ENCODE measurements at regions not wholly inside any gene's neighbourhood (a gene's known extent, or its start where the extent isn't known, plus 50 kb on each side); places are given as distances from the start of the nearest gene placed in this dataset.
"Not testable (repeated sequence)": the region's sequence is repeated elsewhere in the genome, so short reads cannot be mapped to it uniquely, and the experiment has no call there.

GRCh38 chr7:6930787-6931186, 104.7 kb upstream of the CCZ1B start:
- TF ChIP-seq POLR2A (IDR thresholded peaks at IDR 0.05), result not testable (repeated sequence)
- peak in 1 of 5 experiments; percentile 27 for TF ChIP-seq CTCF (IDR thresholded peaks at IDR 0.05 in 4 of 5, conservative IDR thresholded peaks at IDR 0.05 in 1 of 5)

All from gastrocnemius medialis (tissue), 4 donors.